H1 (cell line): ENCODE measurements at regions not wholly inside any gene's neighbourhood (a gene's known extent, or its start where the extent isn't known, plus 50 kb on each side); places are given as distances from the start of the nearest gene placed in this dataset.

Experiments used
- CTCF ChIA-PET: fragments of 300-600 bp; sonication (Branson Sonifier 250); formaldehyde crosslinking; loops from one replicate; lab custom pipeline; 2021; ENCODE audit not compliant: partially characterized antibody; lab: Charles Lee
- POLR2A ChIA-PET: fragments of 300-600 bp; sonication (Branson Sonifier 250); formaldehyde crosslinking; loops from one replicate; lab custom pipeline; 2021; ENCODE audit warnings: inconsistent platforms; ENCODE audit not compliant: partially characterized antibody; lab: Charles Lee
- DNase-seq, 2 experiments: peaks; one replicate each; pipeline versions ENCODE4 v3.0.0 to v3.0.0-alpha.2; 2010 to 2022; ENCODE audit warnings: low spot score in 2 of 2, low read depth in 1 of 2, mixed read lengths in 1 of 2
- FAIRE-seq: peaks from 2 replicates; lab custom pipeline; 2011; peaks lifted over from hg19 to GRCh38; lab: Jason Lieb, UNC
- H2AFZ ChIP-seq: 2 replicates; pipeline ENCODE4 v1.8.1; 2012; ENCODE audit warnings: low read length, inconsistent platforms
- H2AK5ac ChIP-seq: 2 replicates; pipeline ENCODE4 v1.6.1; 2013; ENCODE audit warnings: low read depth, low read length
- H2BK120ac ChIP-seq: replicated peaks from 2 replicates; pipeline ENCODE3; 2013; ENCODE audit warnings: low read depth, low read length, inconsistent platforms
- H2BK12ac ChIP-seq: 2 replicates; pipeline ENCODE4 v1.6.1; 2013; ENCODE audit warnings: low read depth, low read length
- H2BK15ac ChIP-seq: 2 replicates; pipeline ENCODE4 v1.6.1; 2013; ENCODE audit warnings: low read length
- H2BK20ac ChIP-seq: 2 replicates; pipeline ENCODE4 v1.6.1; 2013; ENCODE audit warnings: low read length
- H2BK5ac ChIP-seq: 2 replicates; pipeline ENCODE4 v1.6.1; 2013; ENCODE audit warnings: low read depth, low read length
- H3K14ac ChIP-seq: 2 replicates; pipeline ENCODE4 v1.6.1; 2013; ENCODE audit warnings: inconsistent platforms; ENCODE audit not compliant: insufficient read length
- H3K18ac ChIP-seq: 2 replicates; pipeline ENCODE4 v1.6.1; 2013; ENCODE audit warnings: low read length; ENCODE audit errors: extremely low read depth
- H3K23ac ChIP-seq: 2 replicates; pipeline ENCODE4 v1.6.1; 2013; ENCODE audit warnings: inconsistent platforms; ENCODE audit not compliant: insufficient read length
- H3K23me2 ChIP-seq: 2 replicates; pipeline ENCODE4 v1.6.1; 2013; ENCODE audit warnings: low read depth, low read length
- H3K27ac ChIP-seq: 2 replicates; pipeline ENCODE4 v1.6.1; 2011; ENCODE audit warnings: low read depth, low read length, inconsistent platforms
- H3K27me3 ChIP-seq, 4 experiments: replicated peaks in 1 of 4; 1 replicate in 1 of 4; 2 replicates in 3 of 4; pipeline versions ENCODE4 v1.6.1 to v1.8.1; 2011 to 2013; ENCODE audit warnings: low read length in 3 of 4, mild to moderate bottlenecking in 3 of 4, inconsistent platforms in 2 of 4, mixed read lengths in 2 of 4, moderate library complexity in 1 of 4; ENCODE audit not compliant: control insufficient read depth in 3 of 4, insufficient read depth in 3 of 4; ENCODE audit errors: extremely low read depth in 1 of 4
- H3K36me3 ChIP-seq, 4 experiments: 2 replicates each; pipeline versions ENCODE4 v1.6.1 to v1.8.1; 2011 to 2013; ENCODE audit warnings: mild to moderate bottlenecking in 4 of 4, low read length in 3 of 4, moderate library complexity in 2 of 4, control low read depth in 1 of 4, inconsistent platforms in 1 of 4; ENCODE audit not compliant: insufficient read depth in 4 of 4, control insufficient read depth in 2 of 4
- H3K4ac ChIP-seq: replicated peaks from 2 replicates; pipeline ENCODE3; 2013; ENCODE audit warnings: low read length, low read depth, mixed read lengths, inconsistent platforms; ENCODE audit not compliant: insufficient read length
- H3K4me1 ChIP-seq, 4 experiments: replicated peaks in 1 of 4; 1 replicate in 1 of 4; 2 replicates in 3 of 4; pipeline versions ENCODE4 v1.6.1 to v1.8.1; 2011 to 2013; ENCODE audit warnings: low read length in 3 of 4, inconsistent platforms in 2 of 4, mixed read lengths in 1 of 4; ENCODE audit not compliant: insufficient read depth in 4 of 4, control insufficient read depth in 3 of 4
- H3K4me2 ChIP-seq, 2 experiments: 2 replicates each; pipeline versions ENCODE4 v1.6.1 to v1.8.1; 2011 to 2013; ENCODE audit warnings: low read depth in 2 of 2, low read length in 2 of 2, control low read depth in 1 of 2, inconsistent platforms in 1 of 2, mild to moderate bottlenecking in 1 of 2; ENCODE audit not compliant: insufficient read depth in 1 of 2
- H3K4me3 ChIP-seq, 4 experiments: fragments of 200-600, 300-600 bp in 1 of 4; sonication (generic), shearing (Covaris generic), sonication (Bioruptor Twin) in 1 of 4; 2 replicates each; pipeline versions ENCODE4 v1.5.1 to v1.8.1; 2011 to 2016; ENCODE audit warnings: low read length in 4 of 4, low read depth in 3 of 4, control low read depth in 2 of 4, inconsistent platforms in 2 of 4, mild to moderate bottlenecking in 2 of 4, mixed read lengths in 1 of 4, moderate library complexity in 1 of 4; ENCODE audit not compliant: insufficient read depth in 2 of 4; ENCODE audit errors: extremely low read depth in 1 of 4
- H3K56ac ChIP-seq: replicated peaks from 2 replicates; pipeline ENCODE3; 2013; ENCODE audit warnings: low read depth, mild to moderate bottlenecking, mixed read lengths, low read length, inconsistent platforms; ENCODE audit not compliant: insufficient read length
- H3K79me1 ChIP-seq: 2 replicates; pipeline ENCODE4 v1.6.1; 2013; ENCODE audit warnings: low read depth, low read length, control low read depth
- H3K79me2 ChIP-seq, 2 experiments: 2 replicates each; pipeline versions ENCODE4 v1.6.1 to v1.8.1; 2012 to 2013; ENCODE audit warnings: low read length in 2 of 2, mild to moderate bottlenecking in 2 of 2, inconsistent platforms in 1 of 2; ENCODE audit not compliant: insufficient read depth in 2 of 2, control insufficient read depth in 1 of 2
- H3K9ac ChIP-seq, 4 experiments: replicated peaks in 1 of 4; 1 replicate in 1 of 4; 2 replicates in 3 of 4; pipeline versions ENCODE4 v1.6.1 to v1.8.1; 2011 to 2013; ENCODE audit warnings: low read depth in 3 of 4, low read length in 3 of 4, control low read depth in 2 of 4, mild to moderate bottlenecking in 2 of 4, moderate library complexity in 2 of 4, inconsistent platforms in 1 of 4; ENCODE audit errors: extremely low read depth in 1 of 4
- H3K9me3 ChIP-seq, 2 experiments: 2 replicates each; pipeline versions ENCODE4 v1.6.1 to v1.8.1; 2012 to 2013; ENCODE audit warnings: mild to moderate bottlenecking in 2 of 2, moderate library complexity in 2 of 2, control low read depth in 1 of 2, inconsistent platforms in 1 of 2, low read depth in 1 of 2, low read length in 1 of 2, mixed read lengths in 1 of 2; ENCODE audit not compliant: insufficient read depth in 2 of 2
- H4K20me1 ChIP-seq, 2 experiments: replicated peaks in 1 of 2; 2 replicates each; pipeline versions ENCODE3 to v1.8.1; 2011 to 2013; ENCODE audit warnings: inconsistent platforms in 2 of 2, low read length in 2 of 2, mild to moderate bottlenecking in 1 of 2; ENCODE audit not compliant: insufficient read depth in 2 of 2, control insufficient read depth in 1 of 2
- H4K5ac ChIP-seq: 2 replicates; pipeline ENCODE4 v1.6.1; 2013; ENCODE audit warnings: low read length, low read depth, mixed read lengths, inconsistent platforms; ENCODE audit not compliant: insufficient read length
- H4K8ac ChIP-seq: 2 replicates; pipeline ENCODE4 v1.8.0; 2013; ENCODE audit warnings: mild to moderate bottlenecking, moderate library complexity, low read length, inconsistent platforms; ENCODE audit not compliant: insufficient read depth; ENCODE audit errors: extremely low read depth
- H4K91ac ChIP-seq: replicated peaks from 2 replicates; pipeline ENCODE3; 2013; ENCODE audit warnings: low read length, mixed read lengths, inconsistent platforms; ENCODE audit not compliant: insufficient read length
- CHD2 ChIP-seq: IDR thresholded peaks from 2 replicates; pipeline ENCODE4 v1.6.1; 2012; ENCODE audit warnings: low read length, improper control_type of control experiment
- CTBP2 ChIP-seq: IDR thresholded peaks from 2 replicates; pipeline ENCODE4 v1.7.0; 2011; ENCODE audit warnings: borderline replicate concordance, mild to moderate bottlenecking, moderate library complexity, mixed read lengths, low read length; ENCODE audit not compliant: insufficient read depth, insufficient read length
- HDAC2 ChIP-seq, 2 experiments: fragments of 300-600 bp in 1 of 2; sonication (generic) in 1 of 2; IDR thresholded peaks; 2 replicates each; pipeline ENCODE4 v1.6.1; 2011 to 2012; ENCODE audit warnings: low read depth in 2 of 2, low read length in 2 of 2, mild to moderate bottlenecking in 2 of 2, moderate library complexity in 2 of 2, borderline replicate concordance in 1 of 2, inconsistent platforms in 1 of 2
- MAFK ChIP-seq: IDR thresholded peaks from 2 replicates; pipeline ENCODE4 v1.6.1; 2012; ENCODE audit warnings: low read depth, mild to moderate bottlenecking, improper control_type of control experiment, low read length
- PHF8 ChIP-seq: fragments of 200-600 bp; sonication (generic); conservative IDR thresholded peaks from 2 replicates; pipeline ENCODE4 v1.7.1; 2012; ENCODE audit warnings: low read depth, mild to moderate bottlenecking, inconsistent platforms, low read length, moderate library complexity
- RBBP5 ChIP-seq: IDR thresholded peaks from 2 replicates; pipeline ENCODE4 v1.7.1; 2012; ENCODE audit warnings: low read depth, mild to moderate bottlenecking, inconsistent platforms, low read length, moderate library complexity, borderline replicate concordance
- RNF2 ChIP-seq: fragments of 200-900, 300-1000 bp; sonication (generic); IDR thresholded peaks from 2 replicates; pipeline ENCODE4 v1.7.1; 2016; ENCODE audit warnings: borderline replicate concordance, low read depth, mild to moderate bottlenecking, antibody characterized with exemption, low read length; ENCODE audit not compliant: poor library complexity, severe bottlenecking; ENCODE audit errors: missing control alignments
- TAF7 ChIP-seq: optimal IDR thresholded peaks from 2 replicates; pipeline ENCODE3; 2011; ENCODE audit warnings: low read depth, mild to moderate bottlenecking, inconsistent platforms, low read length, moderate library complexity, borderline replicate concordance
- YY1 ChIP-seq: IDR thresholded peaks from 2 replicates; pipeline ENCODE4 v1.6.1; 2011; ENCODE audit warnings: low read depth, mild to moderate bottlenecking, low read length
- TF ChIP-seq, protein P1 (sequence below), 3 experiments: IDR thresholded peaks; 1 replicate in 2 of 3; 2 replicates in 1 of 3; pipeline versions ENCODE4 v1.5.1 to v1.6.1; 2011; ENCODE audit warnings: low read length in 3 of 3, mild to moderate bottlenecking in 3 of 3, inconsistent platforms in 2 of 3, low read depth in 1 of 3, moderate library complexity in 1 of 3; ENCODE audit not compliant: insufficient read depth in 1 of 3; ENCODE audit errors: control extremely low read depth in 1 of 3

DNA sequence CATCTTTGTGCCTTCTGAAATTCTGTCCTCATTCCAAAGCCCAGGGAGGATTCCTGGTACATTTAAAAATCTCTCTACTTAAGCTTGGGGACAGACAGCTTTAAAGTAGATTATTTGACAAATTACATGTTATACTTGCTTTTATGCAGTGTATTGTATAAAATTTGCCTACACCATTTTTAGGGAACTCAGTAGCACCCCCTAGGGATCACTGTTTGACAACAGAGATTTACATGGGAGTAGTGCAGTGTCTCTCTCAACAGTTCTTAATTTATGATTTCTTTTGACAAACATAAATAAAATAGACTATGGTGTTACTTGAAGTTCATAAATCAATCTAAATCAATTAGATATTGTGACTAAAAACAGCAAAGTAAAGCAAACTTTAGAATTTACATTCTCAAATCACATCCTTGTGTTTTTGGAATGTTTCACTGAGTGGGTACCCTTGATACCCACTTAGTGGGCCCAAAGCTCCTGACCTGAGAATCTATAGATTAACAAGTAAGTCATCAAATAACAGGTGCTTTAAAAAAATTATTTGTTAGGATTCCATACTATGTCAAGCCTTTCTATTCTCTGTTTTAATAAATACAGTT lies 428.8 kb downstream of the DYNC2H1 start:
- FAIRE-seq (no peak), DNase-seq (no peak)
- no peaks in the 10 kb centered on the region for H3K79me1 ChIP-seq
- H3K18ac ChIP-seq, result no peak overlapping the region
- H3K36me3 ChIP-seq, result no peaks in the 10 kb centered on the region
- H2BK20ac ChIP-seq, result no peak overlapping the region
- no peak overlapping the region for H3K14ac ChIP-seq
- H4K8ac ChIP-seq, result no peak overlapping the region
- H4K5ac ChIP-seq, result no peak overlapping the region
- H2AFZ ChIP-seq, result no peak overlapping the region
- H3K9ac ChIP-seq, result no peak overlapping the region
- no peak overlapping the region for H3K27ac ChIP-seq
- peaks cover 16 to 20% of the 10 kb centered on the region in 2 experiments; a peak in 3 of 4 replicates for H3K9me3 ChIP-seq
- H3K23me2 ChIP-seq, result no peaks in the 10 kb centered on the region
- no peak overlapping the region for H2BK15ac ChIP-seq
- no peak overlapping the region for H3K56ac ChIP-seq
- no peak overlapping the region for H3K23ac ChIP-seq
- H3K27me3 ChIP-seq, result no peaks in the 10 kb centered on the region
- H3K4me3 ChIP-seq, result no peak overlapping the region
- H2BK120ac ChIP-seq, result no peak overlapping the region
- H3K4ac ChIP-seq, result no peak overlapping the region
- no peak overlapping the region for H2AK5ac ChIP-seq
- H2BK12ac ChIP-seq, result no peak overlapping the region
- ChIA-PET POLR2A (interaction anchor here (0.6 kb wide), 1 partner anchor 47 kb away, joined by 3 read pairs; no protein-coding TSS in a partner anchor), CTCF (interaction anchor here (0.7 to 5.1 kb wide), 44 partner anchors 9 to 319 kb away, joined by 3 to 44 read pairs (median 5); no protein-coding TSS in a partner anchor)
- no peak overlapping the region for H3K4me2 ChIP-seq
- H4K20me1 ChIP-seq, result no peaks in the 10 kb centered on the region
- no peak overlapping the region for H2BK5ac ChIP-seq
- 0 out of 7 replicates have a peak, but pooled peaks cover 0 to 3% (median 0%) of the 10 kb centered on the region in 4 experiments for H3K4me1 ChIP-seq
- H4K91ac ChIP-seq, result no peak overlapping the region
- H3K79me2 ChIP-seq, result no peaks in the 10 kb centered on the region
- TF ChIP-seq HDAC2 (IDR thresholded peaks at IDR 0.05; ENCODE audit: borderline replicate concordance in 1 of 2, low read depth in 2 of 2, low read length in 2 of 2), result no peak
- TF ChIP-seq RNF2, result no peak
- no peak for TF ChIP-seq MAFK
- TF ChIP-seq YY1, result no peak
- TF ChIP-seq TAF7, result no peak
- TF ChIP-seq, protein P1, sequence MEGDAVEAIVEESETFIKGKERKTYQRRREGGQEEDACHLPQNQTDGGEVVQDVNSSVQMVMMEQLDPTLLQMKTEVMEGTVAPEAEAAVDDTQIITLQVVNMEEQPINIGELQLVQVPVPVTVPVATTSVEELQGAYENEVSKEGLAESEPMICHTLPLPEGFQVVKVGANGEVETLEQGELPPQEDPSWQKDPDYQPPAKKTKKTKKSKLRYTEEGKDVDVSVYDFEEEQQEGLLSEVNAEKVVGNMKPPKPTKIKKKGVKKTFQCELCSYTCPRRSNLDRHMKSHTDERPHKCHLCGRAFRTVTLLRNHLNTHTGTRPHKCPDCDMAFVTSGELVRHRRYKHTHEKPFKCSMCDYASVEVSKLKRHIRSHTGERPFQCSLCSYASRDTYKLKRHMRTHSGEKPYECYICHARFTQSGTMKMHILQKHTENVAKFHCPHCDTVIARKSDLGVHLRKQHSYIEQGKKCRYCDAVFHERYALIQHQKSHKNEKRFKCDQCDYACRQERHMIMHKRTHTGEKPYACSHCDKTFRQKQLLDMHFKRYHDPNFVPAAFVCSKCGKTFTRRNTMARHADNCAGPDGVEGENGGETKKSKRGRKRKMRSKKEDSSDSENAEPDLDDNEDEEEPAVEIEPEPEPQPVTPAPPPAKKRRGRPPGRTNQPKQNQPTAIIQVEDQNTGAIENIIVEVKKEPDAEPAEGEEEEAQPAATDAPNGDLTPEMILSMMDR (IDR thresholded peaks at IDR 0.05; ENCODE audit: control extremely low read depth in 1 of 3, insufficient read depth in 1 of 3, low read depth in 1 of 3, low read length in 3 of 3), result peak in 2 of 3 experiments; percentile 23 to 51; a peak in 2 of 4 replicates
- TF ChIP-seq PHF8, result no peak
- no peak for TF ChIP-seq CTBP2
- TF ChIP-seq RBBP5, result no peak
- no peak for TF ChIP-seq CHD2
